ENCODE measurements at regions not wholly inside any gene's neighbourhood (a gene's known extent, or its start where the extent isn't known, plus 50 kb on each side); places are given as distances from the start of the nearest gene placed in this dataset.
A peak's percentile ranks its signal among the peaks of the same experiment; 100 is the strongest.

DNA sequence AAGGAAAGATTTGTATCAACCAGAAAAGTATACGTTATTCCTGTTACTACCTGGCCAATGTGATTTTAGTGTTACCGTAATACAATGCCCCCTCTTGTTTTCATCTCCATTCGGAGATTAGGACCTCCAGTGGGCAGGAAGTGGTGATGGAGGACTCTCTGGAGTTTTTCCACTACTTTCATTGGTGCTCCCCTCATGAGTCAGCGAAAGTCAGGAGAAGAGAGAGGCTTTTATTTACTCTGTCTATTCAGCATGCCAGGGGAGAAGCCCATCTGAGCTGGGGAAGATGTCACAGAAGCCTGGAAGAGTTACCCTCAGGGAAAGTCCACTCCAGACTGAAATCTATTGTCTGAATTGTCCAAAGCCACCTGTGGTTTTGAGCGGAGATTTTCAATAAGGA is 88.2 kb upstream of the THUMPD2 start:
- TF ChIP-seq TAF1 (IDR thresholded peaks at IDR 0.05; ENCODE audit: borderline replicate concordance, insufficient read depth, low read length) = no peak
- TF ChIP-seq POLR2AphosphoS5 (IDR thresholded peaks at IDR 0.05; ENCODE audit: low read depth, low read length) = no peak
- TF ChIP-seq SIN3A (IDR thresholded peaks at IDR 0.05; ENCODE audit: borderline replicate concordance, insufficient read depth, low read length) = no peak
- TF ChIP-seq FOXP2 (optimal IDR thresholded peaks at IDR 0.05; ENCODE audit: borderline replicate concordance, extremely low read depth, extremely low read length, insufficient read depth) = no peak
- TF ChIP-seq, protein P1, sequence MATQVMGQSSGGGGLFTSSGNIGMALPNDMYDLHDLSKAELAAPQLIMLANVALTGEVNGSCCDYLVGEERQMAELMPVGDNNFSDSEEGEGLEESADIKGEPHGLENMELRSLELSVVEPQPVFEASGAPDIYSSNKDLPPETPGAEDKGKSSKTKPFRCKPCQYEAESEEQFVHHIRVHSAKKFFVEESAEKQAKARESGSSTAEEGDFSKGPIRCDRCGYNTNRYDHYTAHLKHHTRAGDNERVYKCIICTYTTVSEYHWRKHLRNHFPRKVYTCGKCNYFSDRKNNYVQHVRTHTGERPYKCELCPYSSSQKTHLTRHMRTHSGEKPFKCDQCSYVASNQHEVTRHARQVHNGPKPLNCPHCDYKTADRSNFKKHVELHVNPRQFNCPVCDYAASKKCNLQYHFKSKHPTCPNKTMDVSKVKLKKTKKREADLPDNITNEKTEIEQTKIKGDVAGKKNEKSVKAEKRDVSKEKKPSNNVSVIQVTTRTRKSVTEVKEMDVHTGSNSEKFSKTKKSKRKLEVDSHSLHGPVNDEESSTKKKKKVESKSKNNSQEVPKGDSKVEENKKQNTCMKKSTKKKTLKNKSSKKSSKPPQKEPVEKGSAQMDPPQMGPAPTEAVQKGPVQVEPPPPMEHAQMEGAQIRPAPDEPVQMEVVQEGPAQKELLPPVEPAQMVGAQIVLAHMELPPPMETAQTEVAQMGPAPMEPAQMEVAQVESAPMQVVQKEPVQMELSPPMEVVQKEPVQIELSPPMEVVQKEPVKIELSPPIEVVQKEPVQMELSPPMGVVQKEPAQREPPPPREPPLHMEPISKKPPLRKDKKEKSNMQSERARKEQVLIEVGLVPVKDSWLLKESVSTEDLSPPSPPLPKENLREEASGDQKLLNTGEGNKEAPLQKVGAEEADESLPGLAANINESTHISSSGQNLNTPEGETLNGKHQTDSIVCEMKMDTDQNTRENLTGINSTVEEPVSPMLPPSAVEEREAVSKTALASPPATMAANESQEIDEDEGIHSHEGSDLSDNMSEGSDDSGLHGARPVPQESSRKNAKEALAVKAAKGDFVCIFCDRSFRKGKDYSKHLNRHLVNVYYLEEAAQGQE (IDR thresholded peaks at IDR 0.05; ENCODE audit: insufficient read depth in 1 of 2, low read depth in 2 of 2, low read length in 2 of 2) = no peak

DNA sequence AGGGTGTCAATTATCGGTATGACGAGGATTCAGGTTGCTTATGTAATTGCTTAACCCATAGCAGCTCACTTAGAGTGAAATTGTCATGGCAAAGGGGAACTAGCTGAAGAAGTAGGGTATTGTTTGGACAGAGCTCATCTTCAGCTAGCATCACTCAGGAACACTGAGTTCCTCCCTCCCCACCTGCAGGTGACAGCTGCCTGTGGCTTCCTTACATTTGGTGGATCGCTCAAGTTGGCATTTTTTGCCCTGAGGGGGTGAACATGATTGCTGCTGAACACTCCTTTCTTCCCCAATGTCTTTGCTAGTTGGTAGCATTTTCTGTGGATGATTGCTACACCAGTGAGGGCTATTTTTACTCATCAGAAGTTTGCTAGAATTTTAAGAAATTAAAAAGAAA is 86.7 kb upstream of the THUMPD2 start:
- TF ChIP-seq POLR2AphosphoS5 (IDR thresholded peaks at IDR 0.05; ENCODE audit: low read depth, low read length) (no peak), FOXP2 (optimal IDR thresholded peaks at IDR 0.05; ENCODE audit: borderline replicate concordance, extremely low read depth, extremely low read length, insufficient read depth) (no peak)

DNA sequence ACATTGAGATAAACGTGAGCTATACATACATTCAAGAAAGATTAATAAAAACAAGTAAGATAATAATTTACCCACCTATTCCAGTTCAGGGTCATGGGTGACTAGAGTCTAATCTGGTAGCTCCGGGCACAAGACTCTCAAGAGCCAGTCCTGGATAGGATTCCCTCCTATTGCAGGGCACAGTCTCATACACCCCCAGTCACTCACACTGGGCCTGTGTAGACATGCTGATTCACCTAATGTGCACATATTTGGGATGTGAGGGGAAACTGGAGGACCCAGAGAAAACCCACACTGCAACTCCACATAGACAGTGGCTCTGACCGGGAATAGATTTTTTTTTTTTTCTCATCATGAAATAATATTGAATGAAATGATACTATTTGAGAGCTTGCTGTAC is 81.5 kb upstream of the THUMPD2 start:
- TF ChIP-seq SIN3A (IDR thresholded peaks at IDR 0.05; ENCODE audit: borderline replicate concordance, insufficient read depth, low read length) (no peak), FOXP2 (optimal IDR thresholded peaks at IDR 0.05; ENCODE audit: borderline replicate concordance, extremely low read depth, extremely low read length, insufficient read depth) (no peak), TAF1 (IDR thresholded peaks at IDR 0.05; ENCODE audit: borderline replicate concordance, insufficient read depth, low read length) (no peak), POLR2AphosphoS5 (IDR thresholded peaks at IDR 0.05; ENCODE audit: low read depth, low read length) (no peak)
- TF ChIP-seq, protein P1 (IDR thresholded peaks at IDR 0.05; ENCODE audit: insufficient read depth in 1 of 2, low read depth in 2 of 2, low read length in 2 of 2) = no peak

DNA sequence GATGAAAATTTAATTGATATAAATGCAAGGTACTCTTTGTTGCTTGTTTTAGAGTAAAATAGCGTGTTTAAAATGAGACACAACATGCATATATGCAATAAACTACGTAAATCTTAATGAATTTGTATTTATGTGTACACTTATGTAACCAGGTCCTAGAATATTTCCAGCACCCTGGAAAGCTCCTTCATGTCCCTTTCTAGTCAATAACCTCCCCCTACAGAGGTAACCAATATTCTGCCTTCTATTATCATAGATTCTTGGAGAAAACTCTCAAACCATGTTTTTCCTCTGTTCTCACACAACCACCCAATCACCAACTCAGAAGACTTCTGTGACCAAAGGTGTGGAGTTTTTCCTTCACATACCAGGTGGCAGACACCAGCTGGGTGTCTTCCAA is 79.6 kb upstream of the THUMPD2 start:
- TF ChIP-seq TAF1 (IDR thresholded peaks at IDR 0.05; ENCODE audit: borderline replicate concordance, insufficient read depth, low read length) = no peak
- no peak for TF ChIP-seq SIN3A (IDR thresholded peaks at IDR 0.05; ENCODE audit: borderline replicate concordance, insufficient read depth, low read length)
- TF ChIP-seq, protein P1 (IDR thresholded peaks at IDR 0.05; ENCODE audit: insufficient read depth in 1 of 2, low read depth in 2 of 2, low read length in 2 of 2) = peak in 1 of 2 experiments; percentile 72; a peak in 1 of 4 replicates
- no peak for TF ChIP-seq FOXP2 (optimal IDR thresholded peaks at IDR 0.05; ENCODE audit: borderline replicate concordance, extremely low read depth, extremely low read length, insufficient read depth)
- no peak for TF ChIP-seq POLR2AphosphoS5 (IDR thresholded peaks at IDR 0.05; ENCODE audit: low read depth, low read length)

DNA sequence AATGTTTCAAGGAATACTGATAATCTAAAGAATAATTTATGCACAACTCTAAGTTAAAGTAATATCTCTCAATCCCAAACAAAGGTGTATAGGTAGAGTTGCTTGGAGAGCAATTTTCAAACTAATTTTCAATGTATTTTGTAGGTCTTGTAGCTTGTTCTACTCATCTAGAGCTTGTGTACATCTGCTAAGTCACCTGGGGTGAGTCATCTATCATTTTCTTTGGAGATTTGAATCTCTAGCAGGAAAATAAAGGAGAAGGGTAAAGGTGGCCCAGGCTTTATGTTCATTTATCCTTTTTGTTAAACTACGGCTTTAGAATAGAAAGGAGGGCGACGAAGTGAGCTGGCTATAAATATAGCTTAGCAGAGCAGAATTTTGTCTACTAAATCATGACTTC is 76.8 kb upstream of the THUMPD2 start:
- TF ChIP-seq FOXP2 (optimal IDR thresholded peaks at IDR 0.05; ENCODE audit: borderline replicate concordance, extremely low read depth, extremely low read length, insufficient read depth) = no peak
- TF ChIP-seq SIN3A (IDR thresholded peaks at IDR 0.05; ENCODE audit: borderline replicate concordance, insufficient read depth, low read length) = no peak
- TF ChIP-seq, protein P1 (IDR thresholded peaks at IDR 0.05; ENCODE audit: insufficient read depth in 1 of 2, low read depth in 2 of 2, low read length in 2 of 2) = no peak
- no peak for TF ChIP-seq TAF1 (IDR thresholded peaks at IDR 0.05; ENCODE audit: borderline replicate concordance, insufficient read depth, low read length)
- no peak for TF ChIP-seq POLR2AphosphoS5 (IDR thresholded peaks at IDR 0.05; ENCODE audit: low read depth, low read length)
